ENCODE measurements at regions not wholly inside any gene's neighbourhood (a gene's known extent, or its start where the extent isn't known, plus 50 kb on each side); places are given as distances from the start of the nearest gene placed in this dataset.

DNA sequence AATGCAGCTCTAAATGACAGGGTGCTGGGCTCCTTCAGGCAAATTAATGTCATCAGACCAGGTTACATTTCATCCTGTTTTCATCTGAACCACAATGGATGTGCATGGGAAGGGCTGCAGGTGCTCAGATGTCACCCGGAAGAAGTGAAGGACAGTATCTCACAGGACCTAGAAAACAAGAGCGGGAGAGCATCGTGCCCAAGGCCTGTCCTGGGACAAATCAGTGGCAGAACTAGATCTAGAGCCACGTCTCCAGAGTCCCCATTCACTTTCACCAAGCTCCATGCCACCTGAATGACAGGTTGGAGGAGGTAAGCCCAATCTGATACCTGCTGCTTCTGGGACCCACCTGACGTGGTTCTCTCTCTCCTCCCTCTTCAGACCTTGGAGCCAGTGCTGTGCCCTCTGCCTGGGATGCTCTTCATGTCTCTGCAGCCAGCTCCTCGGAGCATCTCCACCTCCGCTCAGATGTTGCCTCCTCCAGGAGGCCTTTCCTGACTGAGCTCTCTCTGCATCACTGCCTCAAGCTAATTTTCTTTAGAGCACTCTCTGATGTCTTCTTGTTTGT lies 77.3 kb downstream of the CPN2 start:
- Mint-ChIP-seq H3K27ac (no peak overlapping the region), H3K36me3 (ENCODE audit: insufficient read depth in 1 of 3, low read depth in 3 of 3) (peaks cover 3 to 14% (median 8%) of the 10 kb centered on the region in 3 experiments), H3K27me3 (ENCODE audit: low read depth) (peaks cover 17% of the 10 kb centered on the region), H3K9me3 (peaks cover 10 to 15% of the 10 kb centered on the region in 2 experiments), H3K4me1 (peaks cover 33 to 46% of the 10 kb centered on the region in 2 experiments), H3K4me3 (no peak overlapping the region)
- Histone ChIP-seq H3K4me1 (ENCODE audit: insufficient read depth, low read length) (no peaks in the 10 kb centered on the region), H2BK12ac (ENCODE audit: insufficient read length, low read depth, low read length) (no peak overlapping the region), H2BK5ac (ENCODE audit: insufficient read length, low read length) (no peak overlapping the region), H3K79me2 (ENCODE audit: insufficient read depth, low read length) (no peaks in the 10 kb centered on the region), H3K56ac (ENCODE audit: insufficient read length, low read depth, low read length) (no peak overlapping the region), H3K9ac (ENCODE audit: extremely low read depth, insufficient read length, low read length) (no peak overlapping the region), H3K27ac (ENCODE audit: insufficient read length, low read depth, low read length) (no peak overlapping the region), H3K23ac (ENCODE audit: insufficient read length, low read depth, low read length) (no peak overlapping the region), H4K91ac (ENCODE audit: insufficient read length, low read depth, low read length) (no peak overlapping the region), H2BK120ac (ENCODE audit: low read depth, low read length, poor library complexity, severe bottlenecking) (no peak overlapping the region), H3K79me1 (ENCODE audit: insufficient read depth, low read depth, low read length, poor library complexity, severe bottlenecking) (no peaks in the 10 kb centered on the region), H3K27me3 (ENCODE audit: insufficient read depth, low read length) (no peaks in the 10 kb centered on the region), H4K5ac (ENCODE audit: insufficient read length, low read depth, low read length) (no peak overlapping the region), H2BK15ac (ENCODE audit: low read depth, low read length) (no peak overlapping the region), H3K23me2 (ENCODE audit: insufficient read length, low read depth, low read length, poor library complexity, severe bottlenecking) (no peaks in the 10 kb centered on the region), H2AK5ac (ENCODE audit: insufficient read length, low read length) (no peak overlapping the region), H3K18ac (ENCODE audit: insufficient read length, low read depth, low read length) (no peak overlapping the region), H3K4me2 (ENCODE audit: insufficient read depth, insufficient read length, low read length) (no peak overlapping the region), H4K8ac (replicated peaks; ENCODE audit: insufficient read length, low read depth, low read length) (no peak overlapping the region), H3K9me3 (ENCODE audit: control insufficient read depth, low read depth, low read length) (no peaks in the 10 kb centered on the region), H4K20me1 (ENCODE audit: control insufficient read depth, insufficient read depth, insufficient read length) (no peaks in the 10 kb centered on the region), H2AFZ (ENCODE audit: low read length) (no peak overlapping the region), H3K14ac (ENCODE audit: insufficient read depth, low read length) (no peak overlapping the region), H2BK20ac (ENCODE audit: low read depth, low read length, poor library complexity, severe bottlenecking) (no peak overlapping the region), H3K4ac (ENCODE audit: low read depth, low read length) (no peak overlapping the region), H3T11ph (ENCODE audit: low read length) (no peak overlapping the region)
- TF ChIP-seq, protein P1, sequence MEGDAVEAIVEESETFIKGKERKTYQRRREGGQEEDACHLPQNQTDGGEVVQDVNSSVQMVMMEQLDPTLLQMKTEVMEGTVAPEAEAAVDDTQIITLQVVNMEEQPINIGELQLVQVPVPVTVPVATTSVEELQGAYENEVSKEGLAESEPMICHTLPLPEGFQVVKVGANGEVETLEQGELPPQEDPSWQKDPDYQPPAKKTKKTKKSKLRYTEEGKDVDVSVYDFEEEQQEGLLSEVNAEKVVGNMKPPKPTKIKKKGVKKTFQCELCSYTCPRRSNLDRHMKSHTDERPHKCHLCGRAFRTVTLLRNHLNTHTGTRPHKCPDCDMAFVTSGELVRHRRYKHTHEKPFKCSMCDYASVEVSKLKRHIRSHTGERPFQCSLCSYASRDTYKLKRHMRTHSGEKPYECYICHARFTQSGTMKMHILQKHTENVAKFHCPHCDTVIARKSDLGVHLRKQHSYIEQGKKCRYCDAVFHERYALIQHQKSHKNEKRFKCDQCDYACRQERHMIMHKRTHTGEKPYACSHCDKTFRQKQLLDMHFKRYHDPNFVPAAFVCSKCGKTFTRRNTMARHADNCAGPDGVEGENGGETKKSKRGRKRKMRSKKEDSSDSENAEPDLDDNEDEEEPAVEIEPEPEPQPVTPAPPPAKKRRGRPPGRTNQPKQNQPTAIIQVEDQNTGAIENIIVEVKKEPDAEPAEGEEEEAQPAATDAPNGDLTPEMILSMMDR (conservative IDR thresholded peaks at IDR 0.05): no peak
- DNase-seq: peak; percentile 29
- WGBS (ENCODE audit: extremely low coverage, insufficient read length, low lambda C conversion rate): no CpG with 5 or more reads among the region's 7 CpGs

Measured in H9 (cell line).